HG02852 (cell line): ENCODE measurements at regions not wholly inside any gene's neighbourhood (a gene's known extent, or its start where the extent isn't known, plus 50 kb on each side); places are given as distances from the start of the nearest gene placed in this dataset.

Experiments
- ATAC-seq: cut with Tn5 transposase; IDR thresholded peaks from one replicate; pipeline ENCODE4 v1.9.1; 2021; ENCODE audit warnings: mild to moderate bottlenecking, moderate library complexity; ENCODE audit not compliant: unreplicated experiment

DNA sequence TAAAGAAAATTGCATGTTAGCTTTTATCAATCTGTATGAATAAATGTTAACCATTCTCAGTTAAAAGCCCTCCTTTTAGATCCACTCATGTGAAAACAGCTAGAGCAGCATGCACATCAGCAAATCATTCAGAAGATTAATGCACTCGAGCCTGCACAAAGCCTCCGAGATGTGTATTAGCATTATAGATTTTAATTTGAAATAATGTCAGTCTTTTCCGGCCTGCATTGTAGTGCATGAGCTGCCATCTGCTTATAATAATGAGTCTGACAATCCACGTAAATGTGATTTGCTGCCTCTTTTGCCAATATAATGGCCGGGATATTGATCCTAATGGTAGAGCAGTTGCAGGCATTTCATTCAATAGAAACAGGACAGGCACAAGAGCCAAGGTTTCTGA lies 585.1 kb downstream of the IRX1 start:
- ATAC-seq: no peak

DNA sequence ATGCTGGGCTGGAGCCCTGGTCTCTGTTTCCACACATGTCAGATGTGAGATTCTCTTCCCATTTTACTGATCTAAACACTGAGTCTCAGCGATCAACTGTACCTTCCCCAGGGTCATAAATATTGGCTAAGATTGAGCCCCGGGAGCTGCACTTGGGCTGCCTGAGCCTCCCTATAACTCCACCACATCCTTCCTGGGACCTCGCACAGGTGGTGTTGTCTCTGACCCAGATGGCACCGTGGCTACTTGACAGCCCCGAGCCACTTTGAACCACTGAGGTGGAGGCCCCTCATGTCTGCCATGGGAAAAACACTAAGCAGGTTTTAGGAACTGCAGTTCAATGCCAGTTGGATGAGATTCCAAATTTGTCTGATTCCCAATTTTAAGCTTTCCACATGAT lies 586.5 kb downstream of the IRX1 start:
- no peak for ATAC-seq

DNA sequence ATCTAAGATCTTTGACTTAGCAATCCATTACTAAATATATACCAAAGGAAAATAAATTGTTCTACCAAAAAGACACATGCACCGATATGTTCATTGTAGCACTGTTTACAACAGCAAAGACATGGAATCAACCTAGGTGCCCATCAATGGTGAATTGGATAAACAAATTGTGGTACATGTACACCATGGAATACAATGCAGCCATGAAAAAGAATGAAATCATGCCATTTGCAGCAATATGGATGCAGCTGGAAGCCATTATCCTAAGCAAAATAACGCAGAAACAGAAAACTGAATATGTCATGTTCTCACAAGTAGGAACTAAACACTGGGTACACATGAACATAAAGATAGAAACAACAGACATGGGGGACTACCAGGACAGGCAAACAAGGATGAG lies 589.5 kb downstream of the IRX1 start:
- no peak for ATAC-seq

DNA sequence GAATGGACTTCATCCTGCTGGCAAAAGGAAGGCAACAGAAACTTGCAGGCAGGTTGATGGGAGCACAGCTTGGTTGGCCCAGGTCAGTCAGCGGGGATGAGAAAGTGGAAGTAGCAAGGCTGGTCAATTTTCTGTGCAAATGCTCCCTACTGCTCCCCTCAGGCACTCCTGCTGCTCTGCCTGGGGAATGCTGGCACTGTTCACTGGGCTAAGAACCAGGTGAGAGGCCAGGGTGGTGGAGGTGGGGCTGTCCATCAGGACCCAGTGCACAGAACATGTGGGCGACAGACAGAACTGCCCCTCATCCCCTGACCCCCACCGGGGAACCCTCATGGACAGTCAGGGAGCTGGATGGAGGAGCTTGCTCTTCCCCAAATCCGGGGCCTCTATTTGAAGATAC lies 593.1 kb downstream of the IRX1 start:
- ATAC-seq: no peak

DNA sequence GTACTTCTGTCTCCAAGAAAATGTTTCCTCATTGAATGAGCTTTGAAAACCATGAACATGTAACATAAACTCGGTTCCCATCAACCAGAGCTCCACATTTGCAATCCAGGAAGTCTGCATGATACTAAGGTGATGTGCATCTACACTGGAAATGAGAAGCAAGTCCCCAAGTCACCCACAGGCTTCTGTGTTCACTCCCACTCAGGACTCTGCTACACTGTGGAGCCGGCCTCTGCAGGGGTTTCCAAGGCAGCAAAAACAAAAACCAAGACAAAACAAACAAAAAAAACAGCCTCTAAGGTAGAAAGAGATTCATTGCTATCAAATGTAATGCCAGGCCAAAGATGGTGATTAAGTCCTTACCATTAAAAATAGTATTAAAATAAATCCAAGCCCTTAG lies 593.7 kb downstream of the IRX1 start:
- ATAC-seq: no peak

DNA sequence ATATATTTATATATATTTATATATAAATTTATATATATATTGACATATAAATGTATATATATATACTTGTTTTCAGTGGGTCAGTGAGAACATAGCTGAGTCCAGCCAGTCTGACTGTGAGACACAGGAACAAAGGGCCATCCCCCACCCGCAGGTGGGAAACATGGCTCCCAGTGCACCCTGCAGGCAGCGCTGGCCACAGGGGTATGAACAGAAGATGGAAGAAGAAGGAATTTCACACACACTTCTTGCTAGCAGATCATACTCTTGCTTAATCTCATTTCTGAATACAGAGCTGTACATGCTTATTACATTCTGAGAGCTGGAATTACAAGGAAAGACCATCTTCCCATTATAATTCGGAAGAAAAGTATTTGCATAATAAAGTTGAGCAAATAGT lies 595.4 kb downstream of the IRX1 start:
- ATAC-seq: no peak

DNA sequence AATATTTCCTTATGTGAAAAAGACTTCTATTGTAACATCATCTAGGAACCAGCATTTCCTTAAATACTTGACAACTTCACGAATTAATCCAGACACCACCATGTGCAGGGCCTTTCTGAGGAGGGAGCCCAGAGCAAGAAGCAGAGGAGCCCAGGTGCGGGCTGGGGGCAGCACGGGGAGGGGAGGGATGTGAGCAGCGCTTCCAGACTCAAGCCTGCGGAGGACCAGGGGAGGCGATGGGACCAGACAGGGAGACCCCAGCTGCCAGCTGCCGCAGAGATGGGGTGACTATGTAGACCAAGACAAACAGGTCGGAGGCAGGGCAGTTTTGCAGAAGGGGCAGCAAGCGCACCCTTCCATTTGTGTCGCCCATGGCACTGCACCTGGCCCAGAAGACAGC lies 596.1 kb downstream of the IRX1 start:
- ATAC-seq: no peak

DNA sequence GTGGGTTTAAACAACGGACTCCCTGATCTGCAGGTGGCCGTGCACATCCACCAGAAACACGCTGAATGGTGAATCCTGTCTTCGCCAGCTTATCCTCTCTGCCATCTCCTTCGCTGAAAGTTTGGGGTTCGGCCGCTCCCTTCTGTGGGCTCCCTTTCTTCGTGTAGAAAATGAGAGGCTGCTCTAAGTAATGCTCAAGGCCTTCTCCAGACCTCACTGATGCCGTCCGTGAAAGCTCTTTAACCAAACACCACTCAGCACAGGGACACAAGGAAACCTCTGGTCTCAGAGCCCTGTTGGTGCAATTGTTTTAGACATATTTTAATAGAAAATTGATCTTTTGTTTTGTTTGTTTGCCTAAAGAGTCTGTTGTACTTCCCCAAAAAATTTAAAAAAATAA lies 596.5 kb downstream of the IRX1 start:
- ATAC-seq: no peak

DNA sequence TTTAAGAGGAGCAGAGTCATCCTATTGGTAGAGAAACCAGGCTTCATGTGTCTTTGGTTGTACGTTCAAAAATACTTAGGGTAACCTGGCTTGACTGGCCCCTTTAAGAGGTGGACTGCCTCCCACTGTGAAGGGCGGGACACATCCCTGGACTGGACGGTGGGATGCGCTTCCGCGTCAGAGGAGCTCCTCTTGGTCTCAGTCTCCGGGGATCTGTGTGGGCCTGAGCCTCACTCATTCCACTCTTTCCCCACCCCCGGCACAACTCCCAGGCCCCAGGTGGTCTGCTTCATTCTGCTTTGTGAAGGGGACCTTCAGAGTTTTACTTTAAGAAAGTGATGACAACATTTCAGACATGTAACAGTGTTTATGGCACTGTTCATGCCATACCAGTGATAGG lies 601.1 kb downstream of the IRX1 start:
- ATAC-seq: no peak

DNA sequence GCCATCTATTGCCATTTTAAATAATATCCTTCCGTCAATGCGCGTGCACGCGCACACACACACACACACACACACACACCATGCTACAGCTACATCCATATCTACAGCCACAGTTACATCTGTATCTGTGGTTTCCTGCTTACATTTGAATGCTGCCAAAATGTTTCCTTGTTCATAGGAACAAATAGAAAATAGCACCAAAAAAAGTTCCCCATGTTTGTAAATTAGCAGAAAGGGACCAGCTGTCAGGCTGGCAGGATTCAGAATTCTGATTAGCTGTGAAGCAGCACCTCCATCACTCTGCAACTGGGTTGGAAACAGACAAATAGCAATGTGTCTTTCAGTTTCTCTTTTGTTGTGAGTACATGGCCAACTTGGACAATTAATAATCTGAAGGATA lies 601.5 kb downstream of the IRX1 start:
- no peak for ATAC-seq

DNA sequence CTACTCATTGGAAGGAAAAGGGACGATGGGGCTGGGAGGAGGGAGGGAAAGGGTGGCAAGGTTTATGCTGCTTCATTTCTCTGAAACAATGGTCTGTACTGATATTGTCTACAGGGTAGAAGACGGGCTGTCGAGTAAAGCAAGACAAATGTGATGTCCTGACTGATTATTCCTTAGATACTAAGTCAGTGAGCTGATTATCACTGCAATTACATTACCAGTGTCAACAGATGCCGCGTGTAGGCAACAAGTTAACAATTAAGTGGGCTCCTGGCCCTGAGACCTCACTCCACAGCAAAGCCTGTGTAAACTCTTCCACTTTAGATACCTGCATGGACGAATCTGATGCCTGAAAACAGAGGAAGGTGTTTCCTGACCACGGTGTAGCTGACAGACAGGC lies 602.8 kb downstream of the IRX1 start:
- no peak for ATAC-seq

DNA sequence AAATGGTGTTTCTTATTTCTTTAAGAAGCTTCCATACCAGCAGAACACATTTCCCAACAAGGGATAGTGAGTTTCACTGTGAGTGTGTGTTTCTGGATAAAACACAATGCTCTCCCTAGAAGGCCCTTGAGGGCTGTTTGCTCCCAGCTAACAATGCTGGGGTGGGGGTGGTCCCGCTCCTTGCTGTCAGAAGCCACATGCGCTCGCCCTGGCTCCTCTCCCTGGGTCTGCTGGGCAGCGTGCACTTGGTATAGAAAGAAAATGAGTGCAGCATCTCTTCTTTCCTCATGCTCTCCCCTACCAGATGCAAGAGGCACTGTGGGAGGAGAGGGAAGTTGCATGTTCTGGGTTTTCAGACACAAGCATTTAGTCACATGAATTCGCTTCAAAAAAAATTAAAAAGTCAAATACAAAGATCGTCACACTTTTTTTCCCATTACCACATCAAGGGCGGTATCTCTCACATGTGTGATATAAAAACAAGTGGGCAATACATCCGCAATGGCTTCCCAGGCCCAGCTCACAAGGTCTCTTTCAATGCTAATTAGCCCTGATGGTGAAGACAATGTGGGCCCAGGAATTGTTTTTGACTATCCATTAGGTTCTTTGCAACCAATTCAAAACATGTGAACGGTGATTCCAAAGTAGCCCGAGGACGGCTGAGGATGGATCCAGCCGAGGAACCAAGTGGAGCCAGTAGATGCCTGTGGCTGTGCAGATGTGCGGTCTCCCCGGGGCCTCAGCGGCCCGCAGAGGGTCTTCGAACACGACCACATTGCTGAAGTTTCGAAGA lies 603.6 kb downstream of the IRX1 start:
- no peak for ATAC-seq

DNA sequence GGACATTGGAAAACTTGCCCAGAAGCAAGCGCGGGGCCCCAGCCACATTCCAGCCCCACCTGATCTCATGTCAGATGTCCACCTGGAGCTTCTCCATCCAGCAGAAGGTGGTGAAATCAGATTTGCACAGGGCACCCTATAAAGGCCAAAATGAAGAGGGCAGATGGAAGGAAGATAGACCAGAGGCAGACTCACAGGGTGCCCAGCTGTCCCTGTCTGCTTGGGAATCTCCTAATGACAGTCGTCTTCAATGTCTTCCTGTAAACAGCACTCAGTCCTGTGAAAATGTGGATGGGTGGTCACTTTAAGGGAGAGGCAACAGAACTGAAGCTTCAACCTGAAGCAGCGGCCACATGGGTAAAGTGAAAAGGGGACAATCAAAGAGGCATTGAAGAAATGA lies 607.5 kb downstream of the IRX1 start:
- ATAC-seq: no peak

DNA sequence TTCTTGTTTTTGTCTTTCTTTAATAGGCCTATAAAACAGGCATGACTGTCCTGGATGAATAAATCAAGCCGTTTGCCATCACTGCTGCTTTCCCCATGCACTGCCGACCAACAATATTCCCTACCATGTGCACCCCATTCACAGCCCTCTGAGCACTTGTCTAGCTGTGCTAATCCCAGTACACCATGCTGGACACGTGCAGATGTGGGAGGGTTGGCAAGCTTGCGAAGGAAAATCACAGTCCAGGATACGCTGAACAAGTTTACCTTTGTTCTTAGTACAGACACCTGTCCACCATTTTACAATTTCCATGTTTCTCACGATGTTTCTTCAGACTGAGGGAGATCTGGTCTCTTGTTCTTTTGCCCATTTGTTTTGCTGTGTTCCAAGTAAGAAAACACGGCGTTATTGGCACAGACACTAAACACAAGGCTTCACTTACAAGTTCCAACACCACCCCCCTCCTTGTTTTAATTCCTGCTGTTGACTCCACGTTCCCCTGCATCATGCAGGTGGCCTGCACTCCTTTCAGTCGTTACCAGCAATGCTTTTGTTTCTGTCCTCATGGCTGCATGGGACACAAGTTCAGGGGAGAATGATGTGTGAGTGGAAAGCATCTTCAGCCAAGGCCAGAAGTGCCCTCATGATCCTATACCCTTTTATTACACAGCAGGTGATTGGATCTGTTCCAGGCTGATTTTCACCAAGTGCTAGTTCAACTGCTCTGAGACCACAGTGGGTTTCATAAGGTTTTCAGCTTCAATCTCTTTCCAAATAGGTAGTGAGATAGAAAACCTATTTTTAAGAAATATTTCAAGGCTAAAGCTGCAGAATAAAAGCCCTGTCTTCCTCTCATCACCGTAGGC lies 608.9 kb downstream of the IRX1 start:
- ATAC-seq: no peak

DNA sequence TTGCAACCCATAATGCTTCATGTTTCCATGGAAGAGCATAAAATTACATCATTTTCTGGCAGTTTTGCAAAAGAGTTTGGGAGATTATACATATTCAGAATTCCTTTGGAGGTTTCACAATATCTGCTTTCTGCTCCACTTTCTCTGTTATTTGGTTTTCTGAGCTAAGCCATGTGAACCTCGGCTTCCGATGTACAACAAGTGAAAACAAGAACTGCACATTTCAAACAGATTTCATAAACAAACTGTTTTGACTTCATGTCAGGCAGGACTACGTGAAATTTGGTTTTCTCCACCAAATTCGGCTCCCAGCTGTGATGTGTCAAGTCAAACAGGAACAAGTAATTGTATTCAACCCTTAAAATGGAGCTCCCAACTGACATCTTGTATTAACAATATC lies 609.8 kb downstream of the IRX1 start:
- ATAC-seq: no peak

DNA sequence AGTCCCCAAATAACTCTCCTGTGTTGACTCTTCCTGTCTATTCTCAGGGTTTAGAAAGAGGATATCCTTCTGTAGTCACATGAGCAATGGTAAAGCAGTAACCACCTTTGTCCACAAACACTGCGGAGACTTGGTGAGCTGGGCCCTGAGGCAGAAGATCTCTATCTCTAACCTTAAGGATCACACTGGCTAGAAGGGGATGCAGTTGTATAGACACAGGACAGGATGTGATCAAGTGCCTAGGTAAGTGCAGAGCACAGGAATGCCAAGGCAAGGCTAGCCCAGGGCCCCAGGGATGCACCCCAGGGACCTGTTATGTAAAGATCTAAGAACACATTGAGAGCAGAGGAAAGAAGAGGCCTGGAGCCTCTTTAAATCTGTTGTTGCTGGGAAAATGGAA lies 610.5 kb downstream of the IRX1 start:
- ATAC-seq: no peak

DNA sequence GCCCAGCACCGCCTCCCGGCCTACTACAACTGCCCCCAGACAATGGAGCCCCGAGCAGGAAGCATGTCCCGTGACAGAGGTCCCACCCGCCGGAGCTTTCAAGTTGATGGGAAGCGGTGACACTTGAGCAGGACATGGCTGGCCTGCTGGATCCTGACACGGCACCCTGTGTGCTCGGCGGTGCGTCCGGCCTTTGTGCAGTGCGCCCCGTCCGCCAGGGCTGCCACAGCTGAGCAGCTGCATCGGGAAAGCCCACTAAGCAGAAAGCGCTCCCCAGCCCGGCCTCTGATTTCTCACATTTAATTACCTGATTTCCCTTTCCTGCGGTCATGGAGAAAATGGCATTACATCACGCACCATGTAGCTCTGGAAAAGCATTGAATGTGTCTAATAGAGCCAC lies 611.9 kb downstream of the IRX1 start:
- ATAC-seq: no peak

DNA sequence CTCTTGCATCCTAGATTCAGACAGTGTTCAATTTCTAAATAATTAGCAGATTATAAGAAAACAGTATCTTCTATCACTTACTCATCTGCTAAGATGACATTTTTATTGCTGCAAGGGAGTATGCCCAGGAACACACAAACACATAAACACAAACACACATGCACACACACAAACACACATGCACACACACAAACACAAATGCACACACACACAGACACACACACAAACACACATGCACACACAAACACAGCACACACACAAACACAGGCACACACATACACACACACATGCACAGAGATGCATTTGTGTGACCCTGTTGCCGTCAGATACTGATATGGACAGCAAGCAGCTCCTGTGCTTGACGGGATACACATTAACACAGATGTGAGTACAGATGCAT lies 612.9 kb downstream of the IRX1 start:
- no peak for ATAC-seq

DNA sequence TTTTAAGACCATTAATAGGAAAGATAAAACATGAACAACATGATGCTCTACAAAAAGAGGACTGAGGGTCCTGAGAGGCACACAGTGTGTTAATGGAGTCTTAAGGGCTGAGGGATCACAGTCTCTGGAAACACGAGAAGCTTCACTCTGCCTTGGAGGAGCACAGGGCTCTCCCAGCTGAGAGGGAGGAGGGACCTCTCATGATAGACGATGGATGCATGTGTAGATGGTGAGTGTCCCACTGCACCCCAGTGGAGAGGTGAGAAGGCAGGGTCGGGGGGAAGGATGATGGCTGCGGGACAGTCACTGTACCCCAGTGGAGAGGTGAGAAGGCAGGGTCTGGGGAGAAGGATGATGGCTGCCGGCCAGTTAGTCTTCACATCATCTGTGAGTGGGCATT lies 613.4 kb downstream of the IRX1 start:
- ATAC-seq: no peak

DNA sequence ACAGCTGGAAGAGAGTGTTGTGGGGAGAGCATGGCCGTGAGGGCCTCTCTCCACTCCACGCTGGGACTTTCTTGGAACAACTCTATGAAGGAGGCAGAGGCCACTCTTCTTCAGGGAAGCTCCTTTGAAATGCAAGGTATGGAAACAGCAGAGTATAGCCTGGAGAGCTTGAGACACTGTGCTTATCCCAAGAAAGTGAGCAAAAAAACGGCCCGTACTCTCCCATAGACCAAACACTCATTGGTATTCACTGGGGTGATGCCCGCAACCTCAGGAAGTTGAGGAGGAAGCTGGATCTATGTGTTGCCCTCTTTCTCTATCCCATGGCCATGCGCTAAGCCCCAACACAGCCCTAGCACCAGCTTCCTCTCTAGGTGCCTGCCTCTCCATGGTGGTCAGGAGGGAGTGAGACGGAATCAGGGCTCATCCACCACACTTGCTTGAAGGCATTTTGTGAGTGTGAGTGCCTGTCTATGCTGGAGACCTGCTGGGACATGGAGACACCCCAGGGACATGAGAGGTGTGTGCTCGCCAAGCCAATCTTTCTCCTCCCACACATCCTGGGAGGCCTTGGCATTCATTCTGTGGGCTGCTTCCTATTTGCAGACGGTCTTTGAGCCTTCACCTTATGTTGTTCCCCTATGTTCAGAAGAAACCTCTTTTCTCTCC lies 616.6 kb downstream of the IRX1 start:
- no peak for ATAC-seq

DNA sequence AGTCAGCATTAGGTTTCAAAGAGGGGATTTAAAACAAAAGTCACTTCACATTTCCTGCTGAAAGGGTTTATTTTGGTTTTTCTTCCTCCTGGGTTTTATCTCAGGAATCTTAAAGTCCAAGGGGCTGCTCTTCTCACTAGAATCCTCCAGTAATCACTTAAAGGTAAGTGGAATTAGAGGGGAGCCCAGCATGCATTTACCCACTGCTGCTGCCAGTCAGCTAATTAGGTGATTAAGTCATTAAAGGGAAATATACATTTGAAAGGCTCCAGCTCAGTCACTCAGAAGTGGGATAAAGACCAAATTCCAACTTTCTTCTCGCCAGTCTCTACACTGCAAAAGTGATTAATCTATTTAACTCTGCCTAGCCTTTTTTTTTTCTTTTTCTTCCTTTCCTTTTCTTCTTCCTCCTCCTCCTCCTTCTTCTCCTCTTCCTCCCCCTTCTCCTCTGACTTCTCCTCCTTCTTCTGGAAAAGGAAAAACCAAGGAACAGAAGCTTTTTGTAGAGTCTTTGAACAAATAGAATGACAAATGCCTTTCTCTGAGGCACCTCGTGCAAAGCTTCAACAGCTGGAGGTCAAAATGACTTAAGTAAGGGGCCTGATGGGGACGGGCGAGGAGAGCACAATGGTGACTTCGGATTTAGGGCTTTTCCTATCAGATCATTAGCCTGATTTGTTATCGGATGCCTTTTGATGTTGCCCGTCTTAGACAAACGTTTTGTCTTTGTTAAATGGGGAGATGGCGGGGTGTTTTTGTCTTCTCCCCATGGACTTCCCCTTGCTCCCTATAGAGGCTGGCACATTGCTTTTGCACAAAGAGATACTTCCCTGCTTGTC lies 617.6 kb downstream of the IRX1 start:
- ATAC-seq: no peak
